Activated CD4-positive, alpha-beta T cell treated with anti-CD3 and anti-CD28 coated beads, Interleukin-2, amount 10 ng/mL, durations not matched to agents 24 days and 14 days (primary cell): ENCODE measurements at regions not wholly inside any gene's neighbourhood (a gene's known extent, or its start where the extent isn't known, plus 50 kb on each side); places are given as distances from the start of the nearest gene placed in this dataset.
"Not testable (repeated sequence)": the region's sequence is repeated elsewhere in the genome, so short reads cannot be mapped to it uniquely, and the experiment has no call there.

ENCODE experiments used
- DNase-seq: peaks from one replicate; pipeline ENCODE4 v3.0.0; 2022
- H3K27ac Mint-ChIP-seq: one replicate; pipeline ENCODE4 v1.8.0; 2022; ENCODE audit warnings: mild to moderate bottlenecking, mixed read lengths
- H3K27me3 Mint-ChIP-seq: one replicate; pipeline ENCODE4 v1.8.0; 2022; ENCODE audit warnings: mixed read lengths
- H3K36me3 Mint-ChIP-seq: one replicate; pipeline ENCODE4 v1.8.0; 2022; ENCODE audit warnings: low read depth, mild to moderate bottlenecking, mixed read lengths
- H3K4me1 Mint-ChIP-seq: one replicate; pipeline ENCODE4 v1.8.0; 2021; ENCODE audit warnings: mixed read lengths
- H3K4me3 Mint-ChIP-seq: one replicate; pipeline ENCODE4 v1.8.0; 2022; ENCODE audit warnings: mild to moderate bottlenecking, moderate library complexity, mixed read lengths
- H3K9me3 Mint-ChIP-seq: one replicate; pipeline ENCODE4 v1.8.0; 2021; ENCODE audit warnings: mixed read lengths
- intact Hi-C: fragments of 100-400 bp; cut with micrococcal nuclease; formaldehyde crosslinking; loops from one replicate; pipeline ENCODE4 v1.15.1; 2023

DNA sequence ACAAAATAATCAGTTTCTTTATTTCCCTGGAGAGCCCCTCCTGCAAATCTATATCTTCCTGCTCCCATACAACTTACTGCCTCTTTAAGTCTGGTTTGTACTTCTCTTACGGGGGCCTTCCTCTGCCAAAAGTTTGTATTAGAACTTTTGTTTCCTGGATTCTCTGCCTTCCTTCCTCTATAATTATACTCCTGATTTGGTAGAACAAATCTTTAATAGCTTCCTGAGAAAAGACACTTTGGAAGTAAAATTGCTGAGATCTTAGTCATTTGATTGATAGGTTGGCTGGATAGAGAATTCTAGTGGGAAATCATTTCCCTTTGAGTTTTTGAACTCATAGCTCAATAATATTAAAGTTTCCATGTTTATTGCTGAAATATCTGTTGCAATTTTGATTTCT lies 499.2 kb downstream of the RAB38 start:
- Mint-ChIP-seq H3K27ac (no peak overlapping the region), H3K4me1 (no peaks in the 10 kb centered on the region), H3K27me3 (no peaks in the 10 kb centered on the region), H3K36me3 (no peaks in the 10 kb centered on the region), H3K4me3 (no peak overlapping the region), H3K9me3 (no peaks in the 10 kb centered on the region)
- intact Hi-C loops: no loop called here
- DNase-seq: no peak

DNA sequence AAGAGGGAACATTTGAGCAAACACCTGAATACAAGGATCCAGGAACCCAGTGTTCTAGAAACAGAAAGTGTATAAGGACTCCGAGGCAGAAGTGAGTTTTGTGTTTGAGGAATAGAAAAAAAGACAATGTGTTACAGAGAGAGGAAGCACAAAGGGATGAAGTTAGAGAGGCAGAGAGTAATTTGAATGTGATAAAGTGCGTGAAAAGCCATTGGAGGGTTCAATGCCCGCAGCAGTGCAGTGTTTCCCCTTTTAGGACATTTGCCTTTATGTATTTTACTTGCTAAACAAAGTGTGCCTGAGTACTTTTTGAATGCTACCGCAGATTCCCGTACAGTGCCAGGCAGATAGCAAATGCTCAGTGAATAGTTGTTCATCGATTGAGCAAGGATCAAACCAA lies 508.5 kb downstream of the RAB38 start:
- Mint-ChIP-seq H3K36me3 (no peaks in the 10 kb centered on the region), H3K4me1 (no peaks in the 10 kb centered on the region), H3K4me3 (no peak overlapping the region), H3K27ac (no peak overlapping the region), H3K27me3 (no peaks in the 10 kb centered on the region), H3K9me3 (no peaks in the 10 kb centered on the region)
- DNase-seq: no peak
- intact Hi-C loops: no loop called here

DNA sequence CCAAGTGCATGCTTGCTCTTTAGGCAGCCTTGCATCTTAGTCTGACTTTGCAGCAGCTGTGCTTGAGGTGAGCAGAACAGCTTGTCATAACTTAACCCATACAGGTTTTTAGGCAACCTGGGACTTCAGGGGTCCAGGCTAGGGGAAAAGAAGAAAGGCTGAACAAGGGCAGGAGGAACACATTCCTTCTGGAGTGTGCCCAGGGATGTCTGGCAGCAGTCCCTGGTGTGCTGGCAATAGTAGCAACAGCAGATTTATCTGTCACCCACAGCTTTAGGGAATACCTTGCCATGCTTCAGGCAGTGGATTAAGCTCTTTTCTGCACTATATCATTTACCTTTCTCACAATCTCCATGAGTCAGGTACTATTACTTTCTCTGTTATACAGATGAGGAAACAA lies 513.0 kb downstream of the RAB38 start:
- H3K27me3 Mint-ChIP-seq: no peaks in the 10 kb centered on the region
- DNase-seq: no peak
- no peak overlapping the region for H3K27ac Mint-ChIP-seq
- H3K4me3 Mint-ChIP-seq: no peak overlapping the region
- no peaks in the 10 kb centered on the region for H3K36me3 Mint-ChIP-seq
- H3K9me3 Mint-ChIP-seq: no peaks in the 10 kb centered on the region
- intact Hi-C loops: no loop called here
- no peaks in the 10 kb centered on the region for H3K4me1 Mint-ChIP-seq

DNA sequence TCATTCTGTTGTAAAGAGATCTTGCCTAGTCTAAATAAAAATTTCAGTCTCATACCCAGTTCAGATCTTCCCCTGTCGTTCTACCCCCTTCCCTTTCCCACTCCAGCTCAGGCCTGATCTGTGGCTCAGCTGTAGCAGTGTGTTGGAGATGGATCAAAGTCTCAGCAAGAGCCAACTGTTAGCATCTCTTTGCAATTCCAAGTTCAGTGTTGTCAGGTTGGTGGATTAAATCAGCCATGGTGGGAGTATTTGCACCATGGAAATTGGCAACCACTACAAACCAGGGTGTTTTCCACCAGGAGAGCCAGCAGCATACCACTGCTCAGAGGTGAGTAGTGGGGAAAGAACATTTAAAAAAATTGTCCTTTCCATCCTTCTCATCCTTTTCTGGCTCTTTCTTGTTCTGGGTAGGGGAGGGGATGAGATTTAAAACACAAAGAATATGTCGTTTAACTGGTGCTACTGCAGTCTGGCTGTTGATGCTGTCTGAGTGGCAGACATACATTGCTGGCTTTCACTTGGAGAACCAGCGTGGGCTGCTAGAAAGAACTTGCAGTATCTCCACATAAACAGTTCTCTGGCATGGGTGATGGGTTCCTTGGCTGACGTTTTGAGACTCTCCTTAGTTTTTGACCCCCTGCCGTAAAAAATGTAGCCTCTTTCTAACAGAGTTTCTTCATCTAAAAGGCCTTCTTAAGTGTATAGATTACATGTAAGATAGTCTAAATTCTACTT lies 514.1 kb downstream of the RAB38 start:
- no peak overlapping the region for H3K4me3 Mint-ChIP-seq
- intact Hi-C loops: no loop called here
- no peak overlapping the region for H3K27ac Mint-ChIP-seq
- no peaks in the 10 kb centered on the region for H3K4me1 Mint-ChIP-seq
- H3K27me3 Mint-ChIP-seq: no peaks in the 10 kb centered on the region
- no peaks in the 10 kb centered on the region for H3K9me3 Mint-ChIP-seq
- no peak for DNase-seq
- no peaks in the 10 kb centered on the region for H3K36me3 Mint-ChIP-seq

DNA sequence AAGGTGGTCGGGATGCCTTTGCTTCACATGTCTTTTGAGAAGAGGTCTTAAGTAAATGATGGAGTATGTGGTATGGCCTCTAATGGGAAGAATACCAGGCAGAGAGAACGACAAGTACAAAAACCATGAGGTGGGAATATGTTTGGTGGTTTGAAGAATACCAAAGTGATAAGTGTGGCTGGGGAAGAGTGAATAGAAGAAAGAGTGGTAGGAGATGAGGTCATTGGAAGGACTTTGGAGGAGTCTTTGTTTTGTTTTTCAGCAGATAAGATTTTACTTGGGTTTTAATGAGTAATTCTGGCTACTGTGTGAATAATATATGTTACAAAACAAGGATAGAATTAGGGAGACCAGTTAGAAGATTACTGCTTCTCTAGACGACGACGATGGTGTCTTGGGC lies 515.4 kb downstream of the RAB38 start:
- Mint-ChIP-seq H3K27me3 (no peaks in the 10 kb centered on the region), H3K9me3 (no peaks in the 10 kb centered on the region), H3K27ac (no peak overlapping the region), H3K36me3 (no peaks in the 10 kb centered on the region), H3K4me3 (no peak overlapping the region), H3K4me1 (no peaks in the 10 kb centered on the region)
- DNase-seq: no peak
- intact Hi-C loops: no loop called here

DNA sequence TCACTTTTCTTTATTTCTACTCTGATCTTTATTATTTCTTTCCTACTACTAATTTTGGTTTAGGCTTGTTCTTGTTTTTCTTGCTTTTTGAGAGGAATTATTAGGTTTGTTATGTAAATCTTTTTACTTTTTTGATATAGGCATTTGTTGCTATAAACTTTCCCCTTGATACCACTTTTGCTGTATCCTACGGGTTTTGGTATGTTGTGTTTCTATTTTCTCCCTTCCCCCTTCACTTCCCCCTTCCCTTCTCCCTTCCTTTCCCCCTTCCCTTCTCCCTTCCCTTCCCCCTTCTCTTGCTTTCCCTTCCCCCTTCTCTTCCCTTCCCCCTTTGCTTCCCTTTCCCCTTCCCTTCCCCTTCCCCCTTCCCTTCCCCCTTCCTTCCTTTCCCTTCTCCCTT lies 529.6 kb downstream of the RAB38 start:
- H3K27ac Mint-ChIP-seq: no peak overlapping the region
- no peaks in the 10 kb centered on the region for H3K9me3 Mint-ChIP-seq
- no peak for DNase-seq
- H3K27me3 Mint-ChIP-seq: no peaks in the 10 kb centered on the region
- intact Hi-C loops: no loop called here
- H3K4me3 Mint-ChIP-seq: no peak overlapping the region
- no peaks in the 10 kb centered on the region for H3K36me3 Mint-ChIP-seq
- H3K4me1 Mint-ChIP-seq: no peaks in the 10 kb centered on the region

DNA sequence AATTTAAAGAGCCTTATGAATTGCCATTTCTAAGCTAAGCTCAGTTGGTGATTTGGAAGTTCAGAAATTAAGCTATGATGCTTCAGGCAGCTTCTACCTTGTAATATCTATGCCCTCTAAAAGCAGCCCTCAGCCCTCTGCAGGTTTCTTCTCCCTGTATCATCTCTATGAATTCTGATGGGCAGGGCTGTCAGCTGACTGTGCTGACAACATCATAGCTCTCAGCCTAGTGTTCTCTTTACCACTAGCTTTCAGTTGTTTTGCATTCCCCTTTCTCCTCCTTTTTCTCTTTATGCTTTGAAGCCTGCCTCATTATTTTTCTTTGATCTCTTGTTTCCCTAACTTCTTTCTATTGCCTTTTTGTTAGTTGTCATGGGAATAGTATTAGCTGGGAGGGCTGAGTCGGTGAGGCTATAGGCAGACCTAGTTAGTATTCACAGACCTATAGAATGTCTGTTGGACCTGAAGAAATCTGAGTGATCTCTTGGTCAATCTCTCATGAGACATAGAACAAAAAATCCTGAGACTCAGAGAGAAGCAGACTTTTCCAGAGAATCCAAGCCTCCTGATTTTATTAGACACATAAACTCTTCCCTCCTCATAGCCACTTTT lies 535.4 kb downstream of the RAB38 start:
- Mint-ChIP-seq H3K27ac (no peak overlapping the region), H3K4me3 (no peak overlapping the region), H3K27me3 (no peaks in the 10 kb centered on the region), H3K9me3 (no peaks in the 10 kb centered on the region), H3K4me1 (no peaks in the 10 kb centered on the region), H3K36me3 (no peaks in the 10 kb centered on the region)
- no peak for DNase-seq
- intact Hi-C loops: no loop called here

DNA sequence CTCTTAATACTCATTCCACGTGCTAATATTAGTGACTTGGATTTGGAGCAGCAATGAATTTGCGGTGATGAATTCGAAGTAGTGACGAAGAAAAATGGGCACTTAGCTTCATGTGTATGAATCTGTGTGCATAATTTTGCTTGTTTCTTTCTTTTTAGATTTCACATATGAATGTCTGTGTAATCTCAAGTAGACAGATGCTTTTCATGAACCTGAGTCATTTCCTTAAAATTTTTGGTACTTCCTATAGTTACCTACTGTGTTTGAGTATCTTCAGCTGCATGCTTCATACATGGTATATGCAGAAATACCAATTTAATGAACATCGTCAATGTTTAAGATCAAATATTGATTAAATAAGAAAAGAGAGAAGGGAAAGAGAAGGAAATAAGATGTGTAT lies 540.2 kb downstream of the RAB38 start:
- H3K27me3 Mint-ChIP-seq: no peaks in the 10 kb centered on the region
- intact Hi-C loops: no loop called here
- H3K36me3 Mint-ChIP-seq: no peaks in the 10 kb centered on the region
- no peaks in the 10 kb centered on the region for H3K4me1 Mint-ChIP-seq
- H3K4me3 Mint-ChIP-seq: no peak overlapping the region
- DNase-seq: no peak
- H3K27ac Mint-ChIP-seq: no peak overlapping the region
- no peaks in the 10 kb centered on the region for H3K9me3 Mint-ChIP-seq

DNA sequence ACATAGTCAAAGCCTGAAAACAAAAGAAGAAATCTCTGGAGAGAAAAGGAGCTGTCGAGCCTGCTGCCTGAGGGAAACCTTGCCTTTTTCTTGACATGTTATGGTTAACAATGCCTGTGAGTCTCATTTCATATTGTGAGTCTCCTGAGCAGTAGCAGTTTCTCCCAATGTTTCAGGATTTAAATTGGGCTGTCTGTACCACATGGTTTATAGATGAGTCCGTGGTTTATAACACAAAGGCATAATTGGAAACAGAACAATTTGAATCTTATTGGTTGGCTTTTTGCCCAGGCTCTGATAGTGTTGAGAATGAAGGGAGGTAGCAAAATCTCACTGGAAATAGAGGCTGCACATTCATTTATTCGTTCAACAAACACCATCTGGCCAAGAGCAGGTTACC lies 540.9 kb downstream of the RAB38 start:
- H3K27ac Mint-ChIP-seq: no peak overlapping the region
- no peaks in the 10 kb centered on the region for H3K27me3 Mint-ChIP-seq
- H3K4me3 Mint-ChIP-seq: no peak overlapping the region
- H3K36me3 Mint-ChIP-seq: no peaks in the 10 kb centered on the region
- no peaks in the 10 kb centered on the region for H3K4me1 Mint-ChIP-seq
- no peak for DNase-seq
- peaks cover 2% of the 10 kb centered on the region for H3K9me3 Mint-ChIP-seq
- intact Hi-C loops: no loop called here

DNA sequence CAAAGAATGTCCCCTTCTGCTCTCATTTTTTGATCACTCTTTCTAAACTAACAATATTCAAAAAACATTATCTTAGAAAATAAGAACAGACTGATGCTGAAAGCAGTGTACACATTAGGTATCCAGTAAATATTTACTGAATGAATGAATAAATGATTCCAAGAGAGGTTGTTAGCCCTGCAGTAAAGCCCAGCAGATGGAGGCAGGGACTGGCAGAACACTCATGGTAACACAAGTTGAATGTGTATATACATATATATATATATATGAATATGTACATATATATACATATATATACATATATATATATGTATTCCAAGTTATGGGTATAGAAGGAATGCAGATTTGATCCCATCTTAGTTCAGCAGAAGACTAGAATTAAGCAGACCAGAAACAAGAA lies 546.3 kb downstream of the RAB38 start:
- intact Hi-C loops: no loop called here
- peaks cover 14% of the 10 kb centered on the region for H3K9me3 Mint-ChIP-seq

DNA sequence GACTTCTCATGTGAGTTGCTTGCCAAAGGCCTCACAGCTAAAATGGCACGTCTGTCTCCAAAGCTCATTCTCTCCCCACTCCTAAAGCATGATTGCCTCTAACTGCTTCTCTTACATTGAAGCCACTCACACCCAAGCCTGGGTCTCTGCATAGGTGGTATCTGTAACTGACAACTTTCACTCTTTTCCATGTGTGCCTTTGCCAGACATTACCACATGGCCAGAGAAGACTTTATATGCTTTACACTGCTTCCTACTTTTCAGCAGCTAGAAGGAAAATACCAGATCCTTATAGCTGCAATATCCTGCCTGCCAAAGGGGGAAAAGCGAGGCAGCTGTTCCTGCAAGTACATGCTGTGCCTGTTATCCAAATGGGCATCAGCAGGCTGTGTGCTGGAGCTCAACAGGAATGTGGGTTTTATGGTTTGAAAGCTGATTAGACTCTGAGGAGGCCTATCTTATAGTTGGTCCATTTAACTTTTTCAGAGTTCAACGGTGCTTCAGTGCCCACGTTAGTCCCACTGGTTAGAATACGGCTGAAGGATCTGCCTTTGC lies 547.1 kb downstream of the RAB38 start:
- no peak overlapping the region for H3K4me3 Mint-ChIP-seq
- H3K27ac Mint-ChIP-seq: no peak overlapping the region
- intact Hi-C loops: no loop called here
- H3K9me3 Mint-ChIP-seq: peaks cover 14% of the 10 kb centered on the region
- no peaks in the 10 kb centered on the region for H3K4me1 Mint-ChIP-seq
- H3K27me3 Mint-ChIP-seq: no peaks in the 10 kb centered on the region
- no peak for DNase-seq
- H3K36me3 Mint-ChIP-seq: no peaks in the 10 kb centered on the region

More for the DNA sequence above, 546.3 kb downstream of the RAB38 start:
- no peak overlapping the region for H3K4me3 Mint-ChIP-seq
- no peak for DNase-seq
- H3K27me3 Mint-ChIP-seq: no peaks in the 10 kb centered on the region
- H3K27ac Mint-ChIP-seq: no peak overlapping the region
- no peaks in the 10 kb centered on the region for H3K4me1 Mint-ChIP-seq
- no peaks in the 10 kb centered on the region for H3K36me3 Mint-ChIP-seq

DNA sequence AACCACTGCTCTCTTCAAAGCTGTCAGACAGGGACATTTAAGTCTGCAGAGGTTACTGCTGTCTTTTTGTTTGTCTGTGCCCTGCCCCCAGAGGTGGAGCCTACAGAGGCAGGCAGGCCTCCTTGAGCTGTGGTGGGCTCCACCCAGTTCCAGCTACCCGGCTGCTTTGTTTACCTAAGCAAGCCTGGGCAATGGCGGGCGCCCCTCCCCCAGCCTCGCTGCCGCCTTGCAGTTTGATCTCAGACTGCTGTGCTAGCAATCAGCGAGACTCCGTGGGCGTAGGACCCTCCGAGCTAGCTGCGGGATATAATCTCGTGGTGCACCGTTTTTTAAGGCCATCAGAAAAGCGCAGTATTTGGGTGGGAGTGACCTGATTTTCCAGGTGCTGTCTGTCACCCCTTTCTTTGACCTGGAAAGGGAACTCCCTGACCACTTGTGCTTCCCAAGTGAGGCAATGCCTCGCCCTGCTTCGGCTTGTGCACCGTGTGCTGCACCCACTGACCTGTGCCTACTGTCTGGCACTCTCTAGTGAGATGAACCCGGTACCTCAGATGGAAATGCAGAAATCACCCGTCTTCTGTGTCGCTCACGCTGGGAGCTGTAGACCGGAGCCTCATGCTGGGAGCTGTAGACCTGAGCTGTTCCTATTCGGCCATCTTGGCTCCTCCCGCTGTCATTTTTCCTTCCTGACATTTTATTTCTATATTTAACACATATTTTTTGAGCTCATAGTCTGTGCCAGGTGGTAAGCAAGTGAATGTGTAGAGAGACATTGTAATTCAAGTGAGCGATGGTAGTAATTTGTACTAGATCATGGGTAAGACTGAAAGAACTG lies 551.5 kb downstream of the RAB38 start:
- H3K4me1 Mint-ChIP-seq, H3K27me3 Mint-ChIP-seq, H3K4me3 Mint-ChIP-seq, intact Hi-C loops, DNase-seq, H3K36me3 Mint-ChIP-seq, H3K27ac Mint-ChIP-seq: not testable (repeated sequence)
- H3K9me3 Mint-ChIP-seq: peaks cover 16% of the 10 kb centered on the region

DNA sequence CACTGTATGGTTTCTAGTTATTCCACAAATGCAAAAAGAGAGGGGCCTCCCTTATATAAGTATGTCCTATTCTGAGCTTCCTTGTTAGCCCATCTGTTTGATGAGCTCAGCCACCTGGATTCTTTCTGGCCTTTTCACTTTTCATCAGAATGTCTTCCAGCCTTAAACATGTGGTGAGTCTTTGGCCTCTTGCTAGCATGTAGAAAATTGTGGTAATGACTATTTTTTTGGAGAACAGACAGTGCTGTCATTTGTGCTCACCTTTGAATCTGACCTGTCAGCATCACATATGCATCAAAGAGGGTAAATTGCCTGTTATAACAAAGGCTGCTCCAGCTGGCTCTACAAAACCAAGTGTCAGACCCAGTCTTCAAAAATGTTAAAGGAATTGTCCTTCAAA lies 558.7 kb downstream of the RAB38 start:
- no peaks in the 10 kb centered on the region for H3K36me3 Mint-ChIP-seq
- intact Hi-C loops: no loop called here
- DNase-seq: no peak
- no peak overlapping the region for H3K4me3 Mint-ChIP-seq
- H3K27me3 Mint-ChIP-seq: no peaks in the 10 kb centered on the region
- no peak overlapping the region for H3K27ac Mint-ChIP-seq
- peaks cover under 1% of the 10 kb centered on the region for H3K9me3 Mint-ChIP-seq
- H3K4me1 Mint-ChIP-seq: no peaks in the 10 kb centered on the region

DNA sequence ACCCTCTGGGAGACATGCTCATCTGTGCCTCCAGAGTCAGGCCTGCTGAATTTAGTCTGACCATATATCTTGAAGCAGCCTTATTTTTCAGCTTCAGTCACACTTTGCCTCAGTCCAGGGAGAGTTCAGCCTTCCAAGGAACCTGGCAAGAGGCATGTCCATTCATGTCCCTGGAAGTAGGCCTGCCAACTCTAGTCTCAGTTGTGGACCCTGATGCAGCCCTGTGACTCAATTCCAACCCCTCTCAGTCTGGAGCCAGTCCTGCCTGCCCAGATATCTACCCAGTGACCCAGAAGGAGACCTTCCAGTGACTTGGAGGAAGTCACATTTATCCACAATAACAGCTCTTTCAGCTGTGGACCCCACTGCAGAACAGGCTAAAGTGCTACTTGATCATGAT lies 566.6 kb downstream of the TMEM135 start:
- no peaks in the 10 kb centered on the region for H3K36me3 Mint-ChIP-seq
- H3K9me3 Mint-ChIP-seq: no peaks in the 10 kb centered on the region
- no peak overlapping the region for H3K27ac Mint-ChIP-seq
- no peak for DNase-seq
- no peaks in the 10 kb centered on the region for H3K27me3 Mint-ChIP-seq
- intact Hi-C loops: no loop called here
- H3K4me3 Mint-ChIP-seq: no peak overlapping the region
- H3K4me1 Mint-ChIP-seq: no peaks in the 10 kb centered on the region
